GM19328 (cell line): ENCODE measurements at regions not wholly inside any gene's neighbourhood (a gene's known extent, or its start where the extent isn't known, plus 50 kb on each side); places are given as distances from the start of the nearest gene placed in this dataset.

Source experiments
- ATAC-seq: cut with Tn5 transposase; IDR thresholded peaks from one replicate; pipeline ENCODE4 v1.9.1; 2021; ENCODE audit warnings: mild to moderate bottlenecking, moderate library complexity; ENCODE audit not compliant: unreplicated experiment

GRCh38 chr20:10919396-10920140, 245.8 kb upstream of the JAG1 start:
- ATAC-seq = no peak

- ATAC-seq = no peak
These were observed 246.6 kb upstream of the JAG1 start for GRCh38 chr20:10920396-10920795.

GRCh38 chr20:10921491-10922010, 247.8 kb upstream of the JAG1 start:
- ATAC-seq = no peak

GRCh38 chr20:10922506-10922905, 248.7 kb upstream of the JAG1 start:
- ATAC-seq = no peak

- ATAC-seq = no peak
These were observed 249.1 kb upstream of the JAG1 start for GRCh38 chr20:10922941-10923340.

GRCh38 chr20:10924644-10925201, 250.9 kb upstream of the JAG1 start:
- no peak for ATAC-seq

- ATAC-seq = no peak
These were observed 252.0 kb upstream of the JAG1 start for GRCh38 chr20:10925767-10926166.

- no peak for ATAC-seq
These were observed 253.3 kb upstream of the JAG1 start for GRCh38 chr20:10927011-10927583.

GRCh38 chr20:10927936-10928840, 254.4 kb upstream of the JAG1 start:
- ATAC-seq = no peak

GRCh38 chr20:10928841-10929421, 255.1 kb upstream of the JAG1 start:
- no peak for ATAC-seq

GRCh38 chr20:10935658-10936402, 262.0 kb upstream of the JAG1 start:
- ATAC-seq = no peak

GRCh38 chr20:10936786-10937185, 263.0 kb upstream of the JAG1 start:
- no peak for ATAC-seq

- ATAC-seq = no peak
These were observed 265.6 kb upstream of the JAG1 start for GRCh38 chr20:10939331-10939941.

GRCh38 chr20:10940941-10941340, 267.1 kb upstream of the JAG1 start:
- peak; percentile 95 for ATAC-seq

GRCh38 chr20:10943686-10944265, 270.0 kb upstream of the JAG1 start:
- ATAC-seq = no peak

GRCh38 chr20:10946124-10946880, 272.5 kb upstream of the JAG1 start:
- no peak for ATAC-seq

- no peak for ATAC-seq
These were observed 273.9 kb upstream of the JAG1 start for GRCh38 chr20:10947726-10948125.

GRCh38 chr20:10949930-10950783, 276.4 kb upstream of the JAG1 start:
- no peak for ATAC-seq
